ENCODE measurements at regions not wholly inside any gene's neighbourhood (a gene's known extent, or its start where the extent isn't known, plus 50 kb on each side); places are given as distances from the start of the nearest gene placed in this dataset.

GRCh38 chr1:29631361-29631760 is 395.0 kb downstream of the PTPRU start:
- TF ChIP-seq ZSCAN20 (CRISPR knock-in tag; IDR thresholded peaks at IDR 0.05), result no peak
- no peak for TF ChIP-seq CHD4 (IDR thresholded peaks at IDR 0.05; ENCODE audit: borderline replicate concordance)
- no peak for TF ChIP-seq HOXA7 (CRISPR knock-in tag; IDR thresholded peaks at IDR 0.05)
- no peak for TF ChIP-seq SMC3 (IDR thresholded peaks at IDR 0.05)
- TF ChIP-seq HEYL (CRISPR knock-in tag; IDR thresholded peaks at IDR 0.05), result no peak
- no peak for TF ChIP-seq USF2 (IDR thresholded peaks at IDR 0.05)
- TF ChIP-seq CEBPB (IDR thresholded peaks at IDR 0.05), result no peak
- no peak for TF ChIP-seq TP53 (CRISPR knock-in tag; IDR thresholded peaks at IDR 0.05)
- no peak for TF ChIP-seq ATOH8 (CRISPR knock-in tag; IDR thresholded peaks at IDR 0.05; ENCODE audit: low read depth)
- TF ChIP-seq HMGXB4 (CRISPR knock-in tag; IDR thresholded peaks at IDR 0.05; ENCODE audit: borderline replicate concordance), result no peak
- ATAC-seq (no peak), DNase-seq (ENCODE audit: low read depth in 1 of 2, low spot score in 1 of 2) (no peak), FAIRE-seq (no peak)
- Histone ChIP-seq H3K9me3 (no peaks in the 10 kb centered on the region), H3K4me1 (no peaks in the 10 kb centered on the region), H3K27ac (no peak overlapping the region), H3K4me3 (no peak overlapping the region), H3K4me2 (no peak overlapping the region)
- ChIA-PET CTCF (no interaction called here), POLR2A (no interaction called here)
- WGBS (ENCODE audit: missing lambda C conversion rate), result 44% methylated on average over 5 of the region's 5 CpGs

- ChIA-PET POLR2A (no interaction called here), CTCF (no interaction called here)
- ATAC-seq (no peak), FAIRE-seq (no peak), DNase-seq (ENCODE audit: low read depth in 1 of 2, low spot score in 1 of 2) (no peak)
- 83% methylated on average over 1 of the region's 1 CpG for WGBS (ENCODE audit: missing lambda C conversion rate)
- no peak overlapping the region for H3K4me2 ChIP-seq
- no peaks in the 10 kb centered on the region for H3K9me3 ChIP-seq
- TF ChIP-seq MYC (IDR thresholded peaks at IDR 0.05; ENCODE audit: borderline replicate concordance, low read length) (no peak), KDM5A (IDR thresholded peaks at IDR 0.05) (no peak), HMGXB4 (CRISPR knock-in tag; IDR thresholded peaks at IDR 0.05; ENCODE audit: borderline replicate concordance) (no peak), TFCP2L1 (CRISPR knock-in tag; IDR thresholded peaks at IDR 0.05) (no peak), ZSCAN20 (CRISPR knock-in tag; IDR thresholded peaks at IDR 0.05) (no peak), MAFK (IDR thresholded peaks at IDR 0.05; ENCODE audit: partially characterized antibody) (no peak)
- no peak overlapping the region for H3K27ac ChIP-seq
- no peaks in the 10 kb centered on the region for H3K4me1 ChIP-seq
- no peak overlapping the region for H3K4me3 ChIP-seq
Observed at GRCh38 chr1:29630756-29631155, 394.4 kb downstream of the PTPRU start.

- no peak for ATAC-seq
- no peak overlapping the region for H3K4me3 ChIP-seq
- no peak overlapping the region for H3K4me2 ChIP-seq
- CTCF ChIA-PET, result no interaction called here
- FAIRE-seq, result no peak
- 34% methylated on average over 2 of the region's 8 CpGs for WGBS (ENCODE audit: missing lambda C conversion rate)
- DNase-seq (ENCODE audit: low read depth in 1 of 2, low spot score in 1 of 2), result no peak
- H3K27ac ChIP-seq, result no peak overlapping the region
- TF ChIP-seq TFCP2L1 (CRISPR knock-in tag; IDR thresholded peaks at IDR 0.05) (no peak), ELK1 (IDR thresholded peaks at IDR 0.05; ENCODE audit: low read depth, low read length) (no peak), NPAS2 (CRISPR knock-in tag; IDR thresholded peaks at IDR 0.05; ENCODE audit: borderline replicate concordance) (no peak), HOXB5 (CRISPR knock-in tag; IDR thresholded peaks at IDR 0.05) (no peak), EHMT2 (IDR thresholded peaks at IDR 0.05; ENCODE audit: low read depth) (no peak), MAZ (IDR thresholded peaks at IDR 0.05; ENCODE audit: borderline replicate concordance, low read depth, low read length) (no peak), RCOR1 (IDR thresholded peaks at IDR 0.05; ENCODE audit: low read depth, low read length) (no peak), SMC3 (IDR thresholded peaks at IDR 0.05) (no peak), CEBPB (IDR thresholded peaks at IDR 0.05) (no peak), CHD2 (IDR thresholded peaks at IDR 0.05; ENCODE audit: low read length, partially characterized antibody) (no peak), ZFP36 (IDR thresholded peaks at IDR 0.05; ENCODE audit: borderline replicate concordance, partially characterized antibody) (no peak), SREBF2 (IDR thresholded peaks at IDR 0.05) (no peak), EHF (CRISPR knock-in tag; IDR thresholded peaks at IDR 0.05) (no peak), TP53 (CRISPR knock-in tag; IDR thresholded peaks at IDR 0.05) (no peak), FOSB (CRISPR knock-in tag; IDR thresholded peaks at IDR 0.05) (no peak)
- POLR2A ChIA-PET, result no interaction called here
- no peaks in the 10 kb centered on the region for H3K4me1 ChIP-seq
- H3K9me3 ChIP-seq, result no peaks in the 10 kb centered on the region
Observed at GRCh38 chr1:29629814-29630516, 393.6 kb downstream of the PTPRU start.
